OCI-LY7 (cell line): ENCODE measurements at regions not wholly inside any gene's neighbourhood (a gene's known extent, or its start where the extent isn't known, plus 50 kb on each side); places are given as distances from the start of the nearest gene placed in this dataset.

ENCODE experiments used
- BruUV-seq: library from RNA; stranded (reverse); fragments of 400-500 nt; replicated peaks from 2 replicates; lab custom pipeline; 2021; lab: Mats Ljungman, UMichigan
- CTCF ChIA-PET: fragments of 300-600 bp; sonication (Branson Sonifier 250); formaldehyde crosslinking; loops from one replicate; lab custom pipeline; 2022; ENCODE audit warnings: antibody characterized with exemption; ENCODE audit not compliant: unreplicated experiment; lab: Charles Lee
- POLR2A ChIA-PET: fragments of 300-600 bp; sonication (Branson Sonifier 250); formaldehyde crosslinking; loops from one replicate; lab custom pipeline; 2022; ENCODE audit warnings: antibody characterized with exemption; lab: Charles Lee
- DNase-seq: peaks from one replicate; pipeline ENCODE4 v3.0.0-alpha.2; 2015; ENCODE audit warnings: low spot score
- H2AFZ ChIP-seq: fragments of 200-600 bp; sonication (generic), shearing (Covaris generic); 2 replicates; pipeline ENCODE4 v1.6.1; 2014; ENCODE audit warnings: mild to moderate bottlenecking, antibody characterized with exemption, low read length, moderate library complexity
- H3K27ac ChIP-seq: fragments of 200-600 bp; sonication (generic); 2 replicates; pipeline ENCODE4 v1.5.1; 2014; ENCODE audit warnings: mixed run types, low read depth, mild to moderate bottlenecking, moderate library complexity, low read length, inconsistent platforms; ENCODE audit not compliant: poor library complexity, severe bottlenecking
- H3K36me3 ChIP-seq: fragments of 200-600 bp; sonication (generic); 2 replicates; pipeline ENCODE4 v1.6.1; 2014; ENCODE audit warnings: mild to moderate bottlenecking, antibody characterized with exemption, low read length, moderate library complexity, mixed read lengths; ENCODE audit not compliant: insufficient read depth
- H3K4me1 ChIP-seq: fragments of 200-600 bp; sonication (generic); 2 replicates; pipeline ENCODE4 v1.5.1; 2014; ENCODE audit warnings: mild to moderate bottlenecking, low read length; ENCODE audit not compliant: insufficient read depth, poor library complexity, severe bottlenecking
- H3K4me2 ChIP-seq: fragments of 200-600 bp; sonication (generic); 2 replicates; pipeline ENCODE4 v1.6.1; 2014; ENCODE audit warnings: mild to moderate bottlenecking, low read length
- H3K4me3 ChIP-seq: fragments of 200-600 bp; sonication (generic); 2 replicates; pipeline ENCODE4 v1.5.1; 2014; ENCODE audit warnings: mild to moderate bottlenecking, low read depth, low read length; ENCODE audit not compliant: poor library complexity, severe bottlenecking
- H3K79me2 ChIP-seq: fragments of 200-600 bp; sonication (generic); 2 replicates; pipeline ENCODE4 v1.6.1; 2016; ENCODE audit warnings: low read depth, mild to moderate bottlenecking, low read length, moderate library complexity, mixed read lengths; ENCODE audit not compliant: insufficient read depth
- H3K9me2 ChIP-seq: fragments of 200-600 bp; sonication (generic); 2 replicates; pipeline ENCODE4 v1.6.1; 2016; ENCODE audit warnings: mild to moderate bottlenecking, low read length, mixed read lengths; ENCODE audit not compliant: insufficient read depth
- H3K9me3 ChIP-seq: fragments of 200-600 bp; sonication (generic); 2 replicates; pipeline ENCODE4 v1.6.1; 2014; ENCODE audit warnings: mild to moderate bottlenecking, mixed run types, low read length, mixed read lengths
- H4K20me1 ChIP-seq: fragments of 200-600 bp; sonication (generic); 2 replicates; pipeline ENCODE4 v1.6.1; 2014; ENCODE audit warnings: mild to moderate bottlenecking, antibody characterized with exemption, low read length, moderate library complexity, mixed read lengths; ENCODE audit not compliant: insufficient read depth
- CTCF ChIP-seq: fragments of 200-600 bp; sonication (generic); conservative IDR thresholded peaks from 2 replicates; pipeline ENCODE4 v1.5.1; 2014; ENCODE audit warnings: mild to moderate bottlenecking, antibody characterized with exemption, low read length, moderate library complexity, mixed read lengths
- EZH2phosphoT487 ChIP-seq: fragments of 200-600 bp; sonication (generic); IDR thresholded peaks from 2 replicates; pipeline ENCODE4 v1.6.1; 2018; ENCODE audit warnings: low read depth, borderline replicate concordance, mild to moderate bottlenecking, mixed run types, antibody characterized with exemption, low read length, moderate library complexity, mixed read lengths
- intact Hi-C: fragments of 100-400 bp; cut with micrococcal nuclease; formaldehyde crosslinking; loops from one replicate; pipeline ENCODE4 v1.10.0; 2022; ENCODE audit not compliant: unreplicated experiment

GRCh38 chr5:98402130-98402529, 371.3 kb upstream of the RGMB start:
- Histone ChIP-seq H3K27ac (no peak overlapping the region), H3K4me3 (no peak overlapping the region), H3K9me2 (no peaks in the 10 kb centered on the region), H3K9me3 (no peaks in the 10 kb centered on the region), H3K79me2 (no peaks in the 10 kb centered on the region), H4K20me1 (no peaks in the 10 kb centered on the region), H3K4me2 (no peak overlapping the region), H3K36me3 (no peaks in the 10 kb centered on the region), H2AFZ (no peak overlapping the region), H3K4me1 (no peaks in the 10 kb centered on the region)
- CTCF ChIA-PET = no interaction called here
- intact Hi-C loops = no loop called here
- no TSS peak for BruUV-seq
- POLR2A ChIA-PET = no interaction called here
- TF ChIP-seq CTCF (no peak), EZH2phosphoT487 (no peak)
- DNase-seq = no peak

- intact Hi-C loops = no loop called here
- no peaks in the 10 kb centered on the region for H3K4me1 ChIP-seq
- no peaks in the 10 kb centered on the region for H4K20me1 ChIP-seq
- no peaks in the 10 kb centered on the region for H3K36me3 ChIP-seq
- no peak overlapping the region for H3K27ac ChIP-seq
- H3K9me2 ChIP-seq = no peaks in the 10 kb centered on the region
- no peak for DNase-seq
- ChIA-PET CTCF (no interaction called here), POLR2A (interaction anchor here (0.5 kb wide), 1 partner anchor 28 kb away, joined by 4 read pairs; no protein-coding TSS in a partner anchor)
- no peak for TF ChIP-seq EZH2phosphoT487
- TF ChIP-seq CTCF = no peak
- no peak overlapping the region for H3K4me2 ChIP-seq
- H2AFZ ChIP-seq = no peak overlapping the region
- no peaks in the 10 kb centered on the region for H3K9me3 ChIP-seq
- H3K4me3 ChIP-seq = no peak overlapping the region
- H3K79me2 ChIP-seq = no peaks in the 10 kb centered on the region
- BruUV-seq = no TSS peak
Observed at GRCh38 chr5:98403131-98403530, 370.3 kb upstream of the RGMB start.

- DNase-seq = no peak
- POLR2A ChIA-PET = no interaction called here
- no peak overlapping the region for H3K27ac ChIP-seq
- no peaks in the 10 kb centered on the region for H3K79me2 ChIP-seq
- H3K36me3 ChIP-seq = no peaks in the 10 kb centered on the region
- no peak overlapping the region for H2AFZ ChIP-seq
- no peaks in the 10 kb centered on the region for H3K9me2 ChIP-seq
- no peak overlapping the region for H3K4me2 ChIP-seq
- no peaks in the 10 kb centered on the region for H3K9me3 ChIP-seq
- H3K4me3 ChIP-seq = no peak overlapping the region
- intact Hi-C loops = no loop called here
- no peak for TF ChIP-seq CTCF
- no peak for TF ChIP-seq EZH2phosphoT487
- BruUV-seq = no TSS peak
- H3K4me1 ChIP-seq = no peaks in the 10 kb centered on the region
- CTCF ChIA-PET = no interaction called here
- H4K20me1 ChIP-seq = no peaks in the 10 kb centered on the region
Observed at GRCh38 chr5:98414938-98415337, 358.5 kb upstream of the RGMB start.
